IPS-20b (cell line): ENCODE measurements at regions not wholly inside any gene's neighbourhood (a gene's known extent, or its start where the extent isn't known, plus 50 kb on each side); places are given as distances from the start of the nearest gene placed in this dataset.

Experiments used
- H3K27ac ChIP-seq: one replicate; pipeline ENCODE4 v1.5.1; 2013; ENCODE audit warnings: low read length
- H3K27me3 ChIP-seq: 2 replicates; pipeline ENCODE4 v1.6.1; 2013; ENCODE audit warnings: mild to moderate bottlenecking, low read length, inconsistent platforms; ENCODE audit not compliant: insufficient read depth
- H3K36me3 ChIP-seq: 2 replicates; pipeline ENCODE4 v1.6.1; 2013; ENCODE audit warnings: low read depth, mild to moderate bottlenecking, inconsistent platforms, low read length, moderate library complexity; ENCODE audit not compliant: insufficient read depth
- H3K4me1 ChIP-seq: 2 replicates; pipeline ENCODE4 v1.6.1; 2013; ENCODE audit warnings: mild to moderate bottlenecking, control low read depth, inconsistent platforms, low read length, moderate library complexity; ENCODE audit not compliant: insufficient read depth
- H3K4me3 ChIP-seq: 2 replicates; pipeline ENCODE4 v1.5.1; 2013; ENCODE audit warnings: mild to moderate bottlenecking, low read length, inconsistent platforms
- H3K9ac ChIP-seq: 2 replicates; pipeline ENCODE4 v1.6.1; 2013; ENCODE audit warnings: low read depth, mild to moderate bottlenecking, inconsistent platforms, low read length, moderate library complexity
- H3K9me3 ChIP-seq: 2 replicates; pipeline ENCODE4 v1.6.1; 2013; ENCODE audit warnings: mild to moderate bottlenecking, low read depth, low read length, inconsistent platforms; ENCODE audit not compliant: insufficient read depth

DNA sequence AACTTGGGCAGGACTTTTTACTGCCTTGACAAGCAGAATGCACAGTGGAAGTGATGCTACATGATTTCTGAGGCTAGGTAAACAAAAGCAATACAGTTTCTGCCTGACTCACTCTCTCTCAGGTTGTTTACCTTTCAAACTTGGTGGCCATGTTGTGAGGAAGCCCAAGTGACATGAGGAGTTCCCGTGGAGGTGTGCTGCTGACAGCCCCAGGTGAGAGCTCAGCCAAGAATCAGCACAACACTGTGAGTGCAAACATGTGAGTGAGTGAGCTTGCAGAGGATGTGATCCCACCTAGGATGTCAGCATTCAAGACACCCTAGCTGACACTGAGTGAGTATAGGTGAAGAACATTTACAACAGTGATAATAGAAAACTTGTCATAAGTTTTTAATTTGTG is 71.1 kb upstream of the IFNAR2 start:
- Histone ChIP-seq H3K4me1 (peaks cover 4% of the 10 kb centered on the region; the same call in 1 of the 2 replicates), H3K9me3 (no peaks in the 10 kb centered on the region), H3K27ac (no peak overlapping the region), H3K9ac (no peak overlapping the region), H3K27me3 (no peaks in the 10 kb centered on the region), H3K4me3 (no peak overlapping the region), H3K36me3 (no peaks in the 10 kb centered on the region)

DNA sequence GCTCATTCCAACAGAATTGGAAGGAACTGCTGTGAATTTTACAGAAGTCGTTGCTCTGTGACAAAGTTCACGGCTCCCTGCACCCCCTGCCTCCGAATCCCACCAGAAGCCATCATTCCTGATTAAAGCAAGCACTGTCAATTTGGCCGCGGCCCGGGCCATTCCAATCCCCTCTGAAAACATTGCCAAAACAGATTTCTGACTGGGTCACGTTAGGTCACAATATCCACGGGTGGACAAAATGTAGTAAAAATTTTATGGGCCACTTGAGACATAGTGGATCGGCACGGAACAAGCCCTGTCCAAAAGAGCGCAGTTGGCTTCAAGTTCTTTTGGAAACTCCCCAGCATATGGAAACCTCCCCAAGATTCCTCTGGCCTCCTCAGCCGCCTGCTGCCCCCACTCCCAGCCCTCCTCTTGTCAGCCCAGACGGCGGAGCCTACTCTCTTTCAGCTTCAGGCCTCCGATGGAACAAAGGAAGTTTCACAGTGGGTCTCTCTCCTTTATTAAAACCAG is 67.2 kb upstream of the IFNAR2 start:
- Histone ChIP-seq H3K4me1 (peaks cover 4% of the 10 kb centered on the region; the same call in 1 of the 2 replicates), H3K27ac (no peak overlapping the region), H3K9ac (no peak overlapping the region), H3K9me3 (no peaks in the 10 kb centered on the region), H3K4me3 (no peak overlapping the region), H3K36me3 (no peaks in the 10 kb centered on the region), H3K27me3 (no peaks in the 10 kb centered on the region)

GRCh38 chr21:33168886-33169285 is 60.9 kb upstream of the IFNAR2 start:
- Histone ChIP-seq H3K36me3 (no peaks in the 10 kb centered on the region), H3K9me3 (no peaks in the 10 kb centered on the region), H3K27me3 (no peaks in the 10 kb centered on the region), H3K9ac (no peak overlapping the region), H3K27ac (no peak overlapping the region), H3K4me3 (no peak overlapping the region), H3K4me1 (no peaks in the 10 kb centered on the region)

DNA sequence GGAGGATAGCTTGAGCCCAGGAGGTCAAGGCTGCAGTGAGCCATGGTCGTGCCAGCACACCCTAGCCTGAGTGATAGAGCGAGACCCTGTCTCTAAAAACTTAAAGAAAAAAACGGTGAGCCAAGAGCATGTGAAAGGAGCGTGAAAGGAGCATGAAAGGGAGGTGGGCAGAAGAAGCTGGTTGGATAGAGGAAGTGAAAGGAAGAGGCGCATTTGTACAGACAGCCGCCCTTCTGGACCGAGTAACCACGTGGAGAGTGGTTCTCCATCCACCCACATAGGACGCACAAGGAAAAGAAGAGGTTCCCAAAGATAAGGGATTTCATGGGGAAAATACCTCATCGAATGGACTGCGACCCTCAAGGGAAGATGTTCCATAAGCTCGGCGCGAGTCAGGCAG is 60.4 kb upstream of the IFNAR2 start:
- Histone ChIP-seq H3K27ac (no peak overlapping the region), H3K9me3 (no peaks in the 10 kb centered on the region), H3K27me3 (no peaks in the 10 kb centered on the region), H3K9ac (no peak overlapping the region), H3K4me1 (no peaks in the 10 kb centered on the region), H3K4me3 (no peak overlapping the region), H3K36me3 (no peaks in the 10 kb centered on the region)

DNA sequence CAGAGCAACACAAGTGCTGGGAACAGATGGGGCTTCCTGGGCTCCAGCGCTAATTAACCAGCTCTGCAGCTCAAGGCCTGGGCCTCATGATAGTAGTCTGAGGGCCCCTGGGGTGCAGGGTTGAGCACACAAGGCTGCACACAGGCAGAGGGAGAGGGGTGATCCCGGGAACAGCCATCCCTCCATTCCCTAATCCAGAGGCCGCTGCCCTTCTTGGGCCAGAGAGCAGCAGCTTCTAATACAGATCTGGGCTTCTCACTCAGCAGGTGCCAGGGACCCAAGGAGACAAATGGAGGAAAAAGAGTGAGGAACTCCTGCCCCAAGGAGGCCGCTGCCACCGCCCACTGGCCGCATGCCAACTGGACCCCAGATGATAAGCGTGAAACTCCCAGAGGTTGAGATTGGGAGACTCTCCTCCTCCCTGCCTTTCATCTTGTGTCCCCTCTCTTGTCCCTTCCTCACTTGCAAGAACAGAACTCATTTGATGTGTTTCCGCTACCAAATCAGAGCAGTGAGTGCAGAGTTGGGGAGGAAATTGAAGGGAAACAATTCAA is 58.0 kb upstream of the IFNAR2 start:
- H3K9ac ChIP-seq: no peak overlapping the region

DNA sequence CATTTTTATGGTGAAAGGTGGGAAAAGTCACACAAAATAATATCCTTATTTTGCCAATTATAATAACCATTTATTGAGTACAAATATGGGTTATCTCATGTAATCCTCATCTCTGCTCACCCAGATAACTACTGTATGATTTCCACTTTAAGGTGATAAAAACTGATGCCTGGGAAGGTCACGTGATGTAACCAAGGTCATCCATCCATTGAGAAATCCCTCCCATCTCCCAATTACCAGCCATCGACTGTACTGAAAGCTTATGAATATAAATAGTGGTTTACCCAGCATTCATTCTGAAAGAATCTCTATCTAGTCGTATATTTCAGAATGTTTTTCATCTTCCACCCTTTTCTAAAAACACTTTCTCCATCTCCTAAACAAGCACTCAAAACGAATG is 55.0 kb upstream of the IFNAR2 start:
- Histone ChIP-seq H3K36me3 (no peaks in the 10 kb centered on the region), H3K9ac (no peak overlapping the region), H3K27me3 (no peaks in the 10 kb centered on the region), H3K4me1 (no peaks in the 10 kb centered on the region), H3K27ac (no peak overlapping the region), H3K4me3 (no peak overlapping the region), H3K9me3 (no peaks in the 10 kb centered on the region)

More for the DNA sequence above, 58.0 kb upstream of the IFNAR2 start:
- no peaks in the 10 kb centered on the region for H3K36me3 ChIP-seq
- H3K9me3 ChIP-seq: no peaks in the 10 kb centered on the region
- no peaks in the 10 kb centered on the region for H3K4me1 ChIP-seq
- no peak overlapping the region for H3K4me3 ChIP-seq
- H3K27ac ChIP-seq: no peak overlapping the region
- no peaks in the 10 kb centered on the region for H3K27me3 ChIP-seq
